ENCODE measurements at regions not wholly inside any gene's neighbourhood (a gene's known extent, or its start where the extent isn't known, plus 50 kb on each side); places are given as distances from the start of the nearest gene placed in this dataset.

GRCh38 chr4:3638080-3638795 is 106.0 kb upstream of the LRPAP1 start:
- no peak for TF ChIP-seq EZH2 (IDR thresholded peaks at IDR 0.05; ENCODE audit: insufficient read depth, poor library complexity, severe bottlenecking)
- TF ChIP-seq EZH2phosphoT487 (IDR thresholded peaks at IDR 0.05; ENCODE audit: insufficient read depth, low read depth): no peak

Data from GM23248 (cell line).